ENCODE measurements at regions not wholly inside any gene's neighbourhood (a gene's known extent, or its start where the extent isn't known, plus 50 kb on each side); places are given as distances from the start of the nearest gene placed in this dataset.

- Histone ChIP-seq H3K27me3 (ENCODE audit: control insufficient read depth, insufficient read depth, low read length, poor library complexity, severe bottlenecking) (no peaks in the 10 kb centered on the region), H3K4me1 (ENCODE audit: control insufficient read depth, insufficient read depth, low read length) (no peaks in the 10 kb centered on the region), H3K4me3 (ENCODE audit: insufficient read depth, low read depth, low read length) (no peak overlapping the region), H3K9me3 (ENCODE audit: control insufficient read depth, low read length) (no peaks in the 10 kb centered on the region), H3K36me3 (ENCODE audit: control insufficient read depth, insufficient read depth, low read length) (no peaks in the 10 kb centered on the region), H3K27ac (ENCODE audit: insufficient read depth, low read depth, low read length, poor library complexity, severe bottlenecking) (no peak overlapping the region)
- WGBS, 2 experiments = 96 to 97% methylated on average over 4 of the region's 4 CpGs
Measured at GRCh38 chr9:32319312-32319929, 65.0 kb upstream of the ACO1 start.

- Histone ChIP-seq H3K9me3 (ENCODE audit: control insufficient read depth, low read length) (no peaks in the 10 kb centered on the region), H3K4me1 (ENCODE audit: control insufficient read depth, insufficient read depth, low read length) (no peaks in the 10 kb centered on the region), H3K27ac (ENCODE audit: insufficient read depth, low read depth, low read length, poor library complexity, severe bottlenecking) (no peak overlapping the region), H3K27me3 (ENCODE audit: control insufficient read depth, insufficient read depth, low read length, poor library complexity, severe bottlenecking) (no peaks in the 10 kb centered on the region), H3K36me3 (ENCODE audit: control insufficient read depth, insufficient read depth, low read length) (no peaks in the 10 kb centered on the region), H3K4me3 (ENCODE audit: insufficient read depth, low read depth, low read length) (no peak overlapping the region)
- 82 to 96% methylated on average over 6 to 7 of the region's 7 CpGs for WGBS, 2 experiments
Measured at GRCh38 chr9:32322622-32323021, 61.8 kb upstream of the ACO1 start.

GRCh38 chr9:32326146-32326545 is 58.3 kb upstream of the ACO1 start:
- Histone ChIP-seq H3K36me3 (ENCODE audit: control insufficient read depth, insufficient read depth, low read length) (no peaks in the 10 kb centered on the region), H3K4me1 (ENCODE audit: control insufficient read depth, insufficient read depth, low read length) (no peaks in the 10 kb centered on the region), H3K9me3 (ENCODE audit: control insufficient read depth, low read length) (no peaks in the 10 kb centered on the region), H3K27ac (ENCODE audit: insufficient read depth, low read depth, low read length, poor library complexity, severe bottlenecking) (no peak overlapping the region), H3K4me3 (ENCODE audit: insufficient read depth, low read depth, low read length) (no peak overlapping the region), H3K27me3 (ENCODE audit: control insufficient read depth, insufficient read depth, low read length, poor library complexity, severe bottlenecking) (no peaks in the 10 kb centered on the region)
- 97 to 100% methylated on average over 2 of the region's 2 CpGs for WGBS, 2 experiments

GRCh38 chr9:32331240-32331639 is 53.2 kb upstream of the ACO1 start:
- Histone ChIP-seq H3K27ac (ENCODE audit: insufficient read depth, low read depth, low read length, poor library complexity, severe bottlenecking) (no peak overlapping the region), H3K4me3 (ENCODE audit: insufficient read depth, low read depth, low read length) (no peak overlapping the region), H3K9me3 (ENCODE audit: control insufficient read depth, low read length) (no peaks in the 10 kb centered on the region), H3K27me3 (ENCODE audit: control insufficient read depth, insufficient read depth, low read length, poor library complexity, severe bottlenecking) (no peaks in the 10 kb centered on the region), H3K4me1 (ENCODE audit: control insufficient read depth, insufficient read depth, low read length) (no peaks in the 10 kb centered on the region), H3K36me3 (ENCODE audit: control insufficient read depth, insufficient read depth, low read length) (no peaks in the 10 kb centered on the region)
- WGBS, 2 experiments = 92 to 100% methylated on average over 3 to 4 of the region's 4 CpGs

- H3K27ac ChIP-seq (ENCODE audit: insufficient read depth, low read depth, low read length, poor library complexity, severe bottlenecking) = no peak overlapping the region
- H3K4me1 ChIP-seq (ENCODE audit: control insufficient read depth, insufficient read depth, low read length) = no peaks in the 10 kb centered on the region
- H3K36me3 ChIP-seq (ENCODE audit: control insufficient read depth, insufficient read depth, low read length) = no peaks in the 10 kb centered on the region
- no peak overlapping the region for H3K4me3 ChIP-seq (ENCODE audit: insufficient read depth, low read depth, low read length)
- H3K9me3 ChIP-seq (ENCODE audit: control insufficient read depth, low read length) = no peaks in the 10 kb centered on the region
- 95 to 97% methylated on average over 7 of the region's 7 CpGs for WGBS, 2 experiments
- H3K27me3 ChIP-seq (ENCODE audit: control insufficient read depth, insufficient read depth, low read length, poor library complexity, severe bottlenecking) = no peaks in the 10 kb centered on the region
Measured at GRCh38 chr9:32334112-32334511, 50.3 kb upstream of the ACO1 start.

Data from ectodermal cell (in vitro differentiated cells).